ENCODE measurements at regions not wholly inside any gene's neighbourhood (a gene's known extent, or its start where the extent isn't known, plus 50 kb on each side); places are given as distances from the start of the nearest gene placed in this dataset.

DNA sequence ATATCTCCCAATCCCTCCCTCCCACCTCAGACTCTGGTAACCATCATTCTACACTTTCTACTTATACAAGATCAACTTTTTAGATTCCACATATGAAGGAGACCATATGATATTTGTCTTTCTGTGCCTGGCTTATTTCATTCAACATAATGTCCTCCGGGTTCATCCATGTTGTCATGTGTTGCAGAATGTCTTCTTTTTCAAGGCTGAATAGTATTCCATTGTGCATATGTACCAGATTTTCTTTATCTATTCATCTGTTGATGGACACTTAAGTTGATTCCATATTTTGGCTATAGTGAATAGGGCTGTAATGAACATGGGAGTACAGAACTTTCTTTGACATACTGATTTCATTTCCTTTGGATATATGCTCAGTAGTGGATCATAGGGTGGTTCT is 78.9 kb upstream of the MAP1B start:
- DNase-seq (ENCODE audit: extremely low spot score) = no peak
- Histone ChIP-seq H3K36me3 (no peaks in the 10 kb centered on the region), H3K27ac (replicated peaks in 1 of 4) (no peak overlapping the region), H3K4me3 (no peak overlapping the region), H3K27me3 (no peaks in the 10 kb centered on the region), H3K9me3 (peaks cover 0 to 4% (median 0%) of the 10 kb centered on the region in 4 donors), H3K4me1 (no peaks in the 10 kb centered on the region)
- intact Hi-C loops (cut with DNase I) = no loop called here
- TF ChIP-seq POLR2AphosphoS5 (IDR thresholded peaks at IDR 0.05) (no peak), EP300 (IDR thresholded peaks at IDR 0.05) (no peak)
- WGBS = 91% methylated on average over 1 of the region's 1 CpG

- no peaks in the 10 kb centered on the region for H3K27me3 ChIP-seq
- WGBS = 97% methylated on average over 3 of the region's 3 CpGs
- no peaks in the 10 kb centered on the region for H3K36me3 ChIP-seq
- H3K4me1 ChIP-seq = no peaks in the 10 kb centered on the region
- no peak for TF ChIP-seq POLR2A (IDR thresholded peaks at IDR 0.05; ENCODE audit: low read depth)
- no peak for TF ChIP-seq EP300 (IDR thresholded peaks at IDR 0.05)
- TF ChIP-seq POLR2AphosphoS5 (IDR thresholded peaks at IDR 0.05) = no peak
- TF ChIP-seq, protein P1, sequence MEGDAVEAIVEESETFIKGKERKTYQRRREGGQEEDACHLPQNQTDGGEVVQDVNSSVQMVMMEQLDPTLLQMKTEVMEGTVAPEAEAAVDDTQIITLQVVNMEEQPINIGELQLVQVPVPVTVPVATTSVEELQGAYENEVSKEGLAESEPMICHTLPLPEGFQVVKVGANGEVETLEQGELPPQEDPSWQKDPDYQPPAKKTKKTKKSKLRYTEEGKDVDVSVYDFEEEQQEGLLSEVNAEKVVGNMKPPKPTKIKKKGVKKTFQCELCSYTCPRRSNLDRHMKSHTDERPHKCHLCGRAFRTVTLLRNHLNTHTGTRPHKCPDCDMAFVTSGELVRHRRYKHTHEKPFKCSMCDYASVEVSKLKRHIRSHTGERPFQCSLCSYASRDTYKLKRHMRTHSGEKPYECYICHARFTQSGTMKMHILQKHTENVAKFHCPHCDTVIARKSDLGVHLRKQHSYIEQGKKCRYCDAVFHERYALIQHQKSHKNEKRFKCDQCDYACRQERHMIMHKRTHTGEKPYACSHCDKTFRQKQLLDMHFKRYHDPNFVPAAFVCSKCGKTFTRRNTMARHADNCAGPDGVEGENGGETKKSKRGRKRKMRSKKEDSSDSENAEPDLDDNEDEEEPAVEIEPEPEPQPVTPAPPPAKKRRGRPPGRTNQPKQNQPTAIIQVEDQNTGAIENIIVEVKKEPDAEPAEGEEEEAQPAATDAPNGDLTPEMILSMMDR (IDR thresholded peaks at IDR 0.05) = no peak
- no peak overlapping the region for H3K27ac ChIP-seq (replicated peaks in 1 of 4)
- no peaks in the 10 kb centered on the region for H3K9me3 ChIP-seq
- intact Hi-C loops (cut with DNase I) = no loop called here
- no peak overlapping the region for H3K4me3 ChIP-seq
- no peak for DNase-seq (ENCODE audit: extremely low spot score)
Observed at GRCh38 chr5:72030237-72030636, 77.0 kb upstream of the MAP1B start.

DNA sequence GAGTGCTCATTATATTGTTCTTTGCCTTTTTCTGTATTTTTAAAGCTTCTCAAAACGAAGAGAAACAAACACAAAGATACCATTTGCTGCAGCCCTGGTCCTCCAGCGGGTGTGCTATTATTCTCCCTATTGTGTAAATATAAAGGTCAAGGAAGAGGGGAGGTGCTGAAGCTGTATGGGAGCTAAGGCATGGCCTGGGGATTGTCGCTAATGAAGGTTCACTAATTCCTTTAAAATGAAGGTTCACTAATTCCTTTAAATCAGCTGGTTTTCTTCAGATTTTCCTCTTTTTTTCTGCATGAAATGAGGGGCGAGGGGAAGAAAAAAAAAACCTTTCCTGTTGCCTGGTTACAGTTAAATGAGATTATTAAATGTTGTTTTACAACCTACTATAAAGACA is 74.5 kb upstream of the MAP1B start:
- intact Hi-C loops (cut with DNase I) = no loop called here
- H3K9me3 ChIP-seq = no peaks in the 10 kb centered on the region
- DNase-seq (ENCODE audit: extremely low spot score) = no peak
- no peak overlapping the region for H3K27ac ChIP-seq (replicated peaks in 1 of 4)
- no peak overlapping the region for H3K4me3 ChIP-seq
- WGBS = 71% methylated on average over 4 of the region's 4 CpGs
- H3K4me1 ChIP-seq = no peaks in the 10 kb centered on the region
- H3K27me3 ChIP-seq = no peaks in the 10 kb centered on the region
- H3K36me3 ChIP-seq = no peaks in the 10 kb centered on the region
- TF ChIP-seq EP300 (IDR thresholded peaks at IDR 0.05) (no peak), POLR2A (IDR thresholded peaks at IDR 0.05; ENCODE audit: low read depth) (no peak), POLR2AphosphoS5 (IDR thresholded peaks at IDR 0.05) (no peak)

DNA sequence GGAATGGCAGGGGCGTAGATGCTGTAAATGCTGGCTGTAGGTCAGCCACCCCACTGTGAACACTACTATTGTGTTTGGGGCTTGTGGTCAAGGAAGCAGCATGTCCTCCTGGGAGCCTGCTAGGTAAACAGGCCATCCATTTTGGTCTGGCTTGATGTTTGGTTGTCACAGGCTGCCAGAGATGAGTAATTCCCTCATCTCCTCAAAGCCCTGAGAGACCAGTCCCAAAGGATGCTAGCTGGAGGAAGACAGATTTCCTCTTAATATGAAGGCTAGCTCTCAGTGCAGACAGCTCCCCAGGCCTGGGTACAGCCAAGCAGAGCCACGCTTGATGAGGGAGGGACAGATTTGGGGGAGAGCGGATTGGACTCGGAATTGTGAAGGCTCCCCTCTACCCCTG is 72.5 kb upstream of the MAP1B start:
- 75% methylated on average over 4 of the region's 4 CpGs for WGBS
- no peak for TF ChIP-seq EP300 (IDR thresholded peaks at IDR 0.05)
- TF ChIP-seq POLR2AphosphoS5 (IDR thresholded peaks at IDR 0.05) = no peak
- TF ChIP-seq, protein P1 (IDR thresholded peaks at IDR 0.05) = no peak
- TF ChIP-seq POLR2A (IDR thresholded peaks at IDR 0.05; ENCODE audit: low read depth) = no peak

DNA sequence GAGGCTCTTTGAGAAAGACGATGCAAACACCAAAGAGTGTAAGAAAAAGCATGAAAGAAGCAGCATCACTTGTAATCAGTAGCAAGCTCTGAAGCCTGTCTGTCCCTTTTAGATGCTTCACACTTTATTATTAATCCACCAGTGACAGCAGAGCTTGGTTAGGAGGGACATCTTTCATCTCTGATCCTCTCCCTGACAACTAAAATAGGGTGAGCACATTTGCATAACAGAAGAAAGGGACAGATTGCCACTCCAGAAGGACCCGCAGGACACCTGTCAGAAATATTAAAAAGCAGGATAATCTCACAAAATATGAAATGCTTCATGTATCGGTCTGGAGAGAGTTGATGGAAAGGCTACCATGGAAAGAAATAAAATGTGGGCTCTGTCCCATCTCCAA is 71.4 kb upstream of the MAP1B start:
- WGBS = 79% methylated on average over 3 of the region's 3 CpGs
- intact Hi-C loops (cut with DNase I) = no loop called here
- TF ChIP-seq EP300 (IDR thresholded peaks at IDR 0.05) (no peak), POLR2AphosphoS5 (IDR thresholded peaks at IDR 0.05) (no peak), POLR2A (IDR thresholded peaks at IDR 0.05; ENCODE audit: low read depth) (no peak)
- TF ChIP-seq, protein P1 (IDR thresholded peaks at IDR 0.05) = no peak
- Histone ChIP-seq H3K27ac (replicated peaks in 1 of 4) (no peak overlapping the region), H3K36me3 (no peaks in the 10 kb centered on the region), H3K4me3 (no peak overlapping the region), H3K4me1 (no peaks in the 10 kb centered on the region), H3K27me3 (no peaks in the 10 kb centered on the region), H3K9me3 (no peaks in the 10 kb centered on the region)
- DNase-seq (ENCODE audit: extremely low spot score) = no peak

More for the DNA sequence above, 72.5 kb upstream of the MAP1B start:
- Histone ChIP-seq H3K27me3 (no peaks in the 10 kb centered on the region), H3K9me3 (no peaks in the 10 kb centered on the region), H3K4me1 (no peaks in the 10 kb centered on the region), H3K36me3 (no peaks in the 10 kb centered on the region), H3K27ac (replicated peaks in 1 of 4) (no peak overlapping the region), H3K4me3 (no peak overlapping the region)
- no peak for DNase-seq (ENCODE audit: extremely low spot score)
- intact Hi-C loops (cut with DNase I) = no loop called here

GRCh38 chr5:72036951-72037350 is 70.3 kb upstream of the MAP1B start:
- H3K4me3 ChIP-seq = no peak overlapping the region
- H3K4me1 ChIP-seq = no peaks in the 10 kb centered on the region
- intact Hi-C loops (cut with DNase I) = no loop called here
- WGBS = 58% methylated on average over 3 of the region's 3 CpGs
- TF ChIP-seq POLR2A (IDR thresholded peaks at IDR 0.05; ENCODE audit: low read depth) = no peak
- TF ChIP-seq EP300 (IDR thresholded peaks at IDR 0.05) = no peak
- no peak for TF ChIP-seq POLR2AphosphoS5 (IDR thresholded peaks at IDR 0.05)
- TF ChIP-seq, protein P1 (IDR thresholded peaks at IDR 0.05) = no peak
- no peak overlapping the region for H3K27ac ChIP-seq (replicated peaks in 1 of 4)
- no peaks in the 10 kb centered on the region for H3K27me3 ChIP-seq
- DNase-seq (ENCODE audit: extremely low spot score) = no peak
- no peaks in the 10 kb centered on the region for H3K9me3 ChIP-seq
- no peaks in the 10 kb centered on the region for H3K36me3 ChIP-seq

All from esophagus muscularis mucosa (tissue), 4 donors.